ENCODE measurements at regions not wholly inside any gene's neighbourhood (a gene's known extent, or its start where the extent isn't known, plus 50 kb on each side); places are given as distances from the start of the nearest gene placed in this dataset.

DNA sequence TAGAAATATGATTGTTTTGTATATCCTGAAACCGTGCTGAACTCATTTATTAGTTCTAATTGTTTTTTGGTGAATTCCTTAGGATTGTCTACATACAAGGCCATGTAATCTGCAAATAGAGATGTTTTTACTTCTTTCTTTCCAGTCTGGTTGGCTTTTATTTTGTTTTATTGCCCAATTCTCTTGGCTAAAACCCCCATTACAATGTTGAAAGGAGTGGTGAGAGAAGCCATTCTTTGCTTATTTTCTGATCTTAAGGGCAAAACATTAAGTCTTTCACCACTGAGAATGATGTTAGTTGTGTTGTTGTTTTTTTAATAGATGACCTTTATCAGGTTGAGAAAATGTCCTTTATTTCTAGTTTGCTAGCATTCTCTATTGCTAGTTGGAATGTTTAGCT lies 157.3 kb downstream of the NTMT2 start:
- DNase-seq, result no peak
- TF ChIP-seq, protein P1, sequence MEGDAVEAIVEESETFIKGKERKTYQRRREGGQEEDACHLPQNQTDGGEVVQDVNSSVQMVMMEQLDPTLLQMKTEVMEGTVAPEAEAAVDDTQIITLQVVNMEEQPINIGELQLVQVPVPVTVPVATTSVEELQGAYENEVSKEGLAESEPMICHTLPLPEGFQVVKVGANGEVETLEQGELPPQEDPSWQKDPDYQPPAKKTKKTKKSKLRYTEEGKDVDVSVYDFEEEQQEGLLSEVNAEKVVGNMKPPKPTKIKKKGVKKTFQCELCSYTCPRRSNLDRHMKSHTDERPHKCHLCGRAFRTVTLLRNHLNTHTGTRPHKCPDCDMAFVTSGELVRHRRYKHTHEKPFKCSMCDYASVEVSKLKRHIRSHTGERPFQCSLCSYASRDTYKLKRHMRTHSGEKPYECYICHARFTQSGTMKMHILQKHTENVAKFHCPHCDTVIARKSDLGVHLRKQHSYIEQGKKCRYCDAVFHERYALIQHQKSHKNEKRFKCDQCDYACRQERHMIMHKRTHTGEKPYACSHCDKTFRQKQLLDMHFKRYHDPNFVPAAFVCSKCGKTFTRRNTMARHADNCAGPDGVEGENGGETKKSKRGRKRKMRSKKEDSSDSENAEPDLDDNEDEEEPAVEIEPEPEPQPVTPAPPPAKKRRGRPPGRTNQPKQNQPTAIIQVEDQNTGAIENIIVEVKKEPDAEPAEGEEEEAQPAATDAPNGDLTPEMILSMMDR (IDR thresholded peaks at IDR 0.05), result no peak
- TF ChIP-seq EZH2 (IDR thresholded peaks at IDR 0.05; ENCODE audit: borderline replicate concordance, insufficient read depth, low read depth, low read length, poor library complexity, severe bottlenecking), result no peak
- H3K27me3 ChIP-seq (replicated peaks in 1 of 4; ENCODE audit: control extremely low read depth in 1 of 4, control insufficient read depth in 3 of 4, insufficient read depth in 4 of 4, low read length in 3 of 4), result no peaks in the 10 kb centered on the region
- H3K36me3 ChIP-seq (replicated peaks in 1 of 2; ENCODE audit: control extremely low read depth in 1 of 2, control insufficient read depth in 1 of 2, extremely low read depth in 1 of 2, insufficient read depth in 2 of 2, low read length in 1 of 2), result no peaks in the 10 kb centered on the region
- no peak overlapping the region for H3K9ac ChIP-seq (ENCODE audit: low read length)
- peaks cover 6% of the 10 kb centered on the region for H3K27me3 Mint-ChIP-seq
- CTCF ChIA-PET, result no interaction called here
- no peak overlapping the region for H3K4me3 ChIP-seq (ENCODE audit: control extremely low read depth in 1 of 5, extremely low read depth in 1 of 5, insufficient read depth in 1 of 5, low read depth in 2 of 5, low read length in 4 of 5)
- no peaks in the 10 kb centered on the region for H3K4me1 Mint-ChIP-seq
- no peaks in the 10 kb centered on the region for H3K4me1 ChIP-seq (ENCODE audit: control insufficient read depth in 2 of 2, insufficient read depth in 2 of 2, low read length in 2 of 2)
- no peak overlapping the region for H3K27ac Mint-ChIP-seq
- no peaks in the 10 kb centered on the region for H3K9me3 Mint-ChIP-seq (ENCODE audit: insufficient read depth)
- POLR2A ChIA-PET, result no interaction called here
- no peak overlapping the region for H3K4me2 ChIP-seq (replicated peaks; ENCODE audit: low read depth, low read length, poor library complexity, severe bottlenecking)
- ATAC-seq (ENCODE audit: low read depth), result no peak
- intact Hi-C loops (cut with micrococcal nuclease), result no loop called here
- H3K9me3 ChIP-seq (ENCODE audit: control extremely low read depth in 1 of 3, control insufficient read depth in 2 of 3, insufficient read depth in 1 of 3, low read length in 2 of 3), result no peaks in the 10 kb centered on the region
- H2AFZ ChIP-seq (ENCODE audit: insufficient read depth, low read depth, low read length, poor library complexity, severe bottlenecking), result no peak overlapping the region
- H3K4me3 Mint-ChIP-seq, result no peak overlapping the region
- H3K27ac ChIP-seq (ENCODE audit: low read length in 2 of 2), result no peak overlapping the region
- no peaks in the 10 kb centered on the region for H3K79me2 ChIP-seq (ENCODE audit: control insufficient read depth, insufficient read depth, low read length)
- no CpG with 5 or more reads among the region's 1 CpG for WGBS (ENCODE audit: insufficient coverage)
- no peaks in the 10 kb centered on the region for H4K20me1 ChIP-seq (ENCODE audit: control insufficient read depth, insufficient read depth, low read length, poor library complexity, severe bottlenecking)

DNA sequence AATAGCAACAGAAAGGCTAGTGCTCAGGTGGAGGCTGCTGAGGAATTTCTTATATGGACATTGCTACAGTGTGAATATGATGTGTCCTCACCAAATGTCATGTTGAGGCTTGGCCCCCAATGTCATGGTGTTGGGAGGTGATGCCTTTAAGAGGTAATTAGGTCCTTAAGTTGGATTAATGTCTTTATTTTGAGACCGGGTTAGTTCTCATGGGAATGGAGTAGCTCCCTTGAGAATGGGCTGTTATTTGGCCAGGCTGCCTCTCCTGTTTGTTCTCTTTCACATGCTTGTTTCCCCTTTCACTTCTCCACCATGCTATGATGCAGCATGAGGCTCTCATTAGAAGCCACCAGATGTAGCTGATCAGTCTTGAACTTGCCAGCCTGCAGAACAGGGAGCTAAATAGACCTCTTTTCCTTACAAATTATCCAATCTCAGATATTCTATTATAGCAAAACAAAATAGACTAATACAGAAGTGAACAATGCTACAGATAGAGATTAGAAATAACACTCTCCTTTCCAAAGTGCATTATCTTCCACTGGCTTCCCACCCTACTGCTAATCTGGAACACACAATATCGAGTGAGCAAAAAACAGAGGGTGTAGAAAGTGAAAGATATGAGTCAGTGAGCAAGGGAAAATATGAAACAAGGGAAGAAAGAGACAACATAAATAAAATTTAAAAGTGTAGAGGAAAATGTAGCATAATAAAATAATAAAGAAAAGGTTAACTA lies 160.2 kb downstream of the NTMT2 start:
- no peak overlapping the region for H3K27ac ChIP-seq (ENCODE audit: low read length in 2 of 2)
- H4K20me1 ChIP-seq (ENCODE audit: control insufficient read depth, insufficient read depth, low read length, poor library complexity, severe bottlenecking), result no peaks in the 10 kb centered on the region
- no peak overlapping the region for H3K9ac ChIP-seq (ENCODE audit: low read length)
- ATAC-seq (ENCODE audit: low read depth) (no peak), DNase-seq (no peak)
- no peak overlapping the region for H3K4me3 ChIP-seq (ENCODE audit: control extremely low read depth in 1 of 5, extremely low read depth in 1 of 5, insufficient read depth in 1 of 5, low read depth in 2 of 5, low read length in 4 of 5)
- H3K27me3 ChIP-seq (replicated peaks in 1 of 4; ENCODE audit: control extremely low read depth in 1 of 4, control insufficient read depth in 3 of 4, insufficient read depth in 4 of 4, low read length in 3 of 4), result no peaks in the 10 kb centered on the region
- H3K4me1 ChIP-seq (ENCODE audit: control insufficient read depth in 2 of 2, insufficient read depth in 2 of 2, low read length in 2 of 2), result no peaks in the 10 kb centered on the region
- H3K36me3 ChIP-seq (replicated peaks in 1 of 2; ENCODE audit: control extremely low read depth in 1 of 2, control insufficient read depth in 1 of 2, extremely low read depth in 1 of 2, insufficient read depth in 2 of 2, low read length in 1 of 2), result no peaks in the 10 kb centered on the region
- intact Hi-C loops (cut with micrococcal nuclease), result no loop called here
- 57% methylated on average over 1 of the region's 2 CpGs for WGBS (ENCODE audit: insufficient coverage)
- TF ChIP-seq, protein P1 (IDR thresholded peaks at IDR 0.05), result no peak
- TF ChIP-seq EZH2 (IDR thresholded peaks at IDR 0.05; ENCODE audit: borderline replicate concordance, insufficient read depth, low read depth, low read length, poor library complexity, severe bottlenecking), result no peak
- H3K9me3 Mint-ChIP-seq (ENCODE audit: insufficient read depth), result no peaks in the 10 kb centered on the region
- H3K4me2 ChIP-seq (replicated peaks; ENCODE audit: low read depth, low read length, poor library complexity, severe bottlenecking), result no peak overlapping the region
- no peak overlapping the region for H3K27ac Mint-ChIP-seq
- no peaks in the 10 kb centered on the region for H3K79me2 ChIP-seq (ENCODE audit: control insufficient read depth, insufficient read depth, low read length)
- H3K9me3 ChIP-seq (ENCODE audit: control extremely low read depth in 1 of 3, control insufficient read depth in 2 of 3, insufficient read depth in 1 of 3, low read length in 2 of 3), result no peaks in the 10 kb centered on the region
- peaks cover 6% of the 10 kb centered on the region for H3K27me3 Mint-ChIP-seq
- no peak overlapping the region for H2AFZ ChIP-seq (ENCODE audit: insufficient read depth, low read depth, low read length, poor library complexity, severe bottlenecking)
- H3K4me1 Mint-ChIP-seq, result no peaks in the 10 kb centered on the region
- ChIA-PET CTCF (no interaction called here), POLR2A (no interaction called here)
- no peak overlapping the region for H3K4me3 Mint-ChIP-seq

Data from B cell (primary cell).